ENCODE measurements at regions not wholly inside any gene's neighbourhood (a gene's known extent, or its start where the extent isn't known, plus 50 kb on each side); places are given as distances from the start of the nearest gene placed in this dataset.

- no peak for DNase-seq
Measured at GRCh38 chr16:5487728-5488127, 390.1 kb upstream of the EEF2KMT start.

GRCh38 chr16:5482256-5482655 lies 384.7 kb upstream of the EEF2KMT start:
- no peak for DNase-seq

GRCh38 chr16:5480431-5481195 lies 383.0 kb upstream of the EEF2KMT start:
- DNase-seq = no peak

- DNase-seq = no peak
Measured at GRCh38 chr16:5479926-5480325, 382.3 kb upstream of the EEF2KMT start.

GRCh38 chr16:5478036-5478435 lies 380.4 kb upstream of the EEF2KMT start:
- no peak for DNase-seq

- DNase-seq = no peak
Measured at GRCh38 chr16:5477251-5477650, 379.7 kb upstream of the EEF2KMT start.

- no peak for DNase-seq
Measured at GRCh38 chr16:5472552-5472951, 375.0 kb upstream of the EEF2KMT start.

- no peak for DNase-seq
Measured at GRCh38 chr16:5468488-5468887, 370.9 kb upstream of the EEF2KMT start.

GRCh38 chr16:5467552-5467951 lies 370.0 kb upstream of the EEF2KMT start:
- DNase-seq = no peak

- no peak for DNase-seq
Measured at GRCh38 chr16:5466551-5466950, 369.0 kb upstream of the EEF2KMT start.

GRCh38 chr16:5465714-5466113 lies 368.1 kb upstream of the EEF2KMT start:
- DNase-seq = no peak

- no peak for DNase-seq
Measured at GRCh38 chr16:5463820-5464219, 366.2 kb upstream of the EEF2KMT start.

- no peak for DNase-seq
Measured at GRCh38 chr16:5461574-5461973, 364.0 kb upstream of the EEF2KMT start.

GRCh38 chr16:5461141-5461540 lies 363.5 kb upstream of the EEF2KMT start:
- no peak for DNase-seq

- DNase-seq = no peak
Measured at GRCh38 chr16:5460701-5461100, 363.1 kb upstream of the EEF2KMT start.

GRCh38 chr16:5459863-5460262 lies 362.3 kb upstream of the EEF2KMT start:
- DNase-seq = no peak

GRCh38 chr16:5455110-5455509 lies 357.5 kb upstream of the EEF2KMT start:
- DNase-seq = no peak

GRCh38 chr16:5454349-5454748 lies 356.8 kb upstream of the EEF2KMT start:
- no peak for DNase-seq

- DNase-seq = no peak
Measured at GRCh38 chr16:5451641-5452040, 354.0 kb upstream of the EEF2KMT start.

GRCh38 chr16:5450409-5451104 lies 353.0 kb upstream of the EEF2KMT start:
- no peak for DNase-seq

GRCh38 chr16:5449901-5450300 lies 352.3 kb upstream of the EEF2KMT start:
- no peak for DNase-seq

GRCh38 chr16:5448798-5449197 lies 351.2 kb upstream of the EEF2KMT start:
- no peak for DNase-seq

- no peak for DNase-seq
Measured at GRCh38 chr16:5447734-5448133, 350.1 kb upstream of the EEF2KMT start.

GRCh38 chr16:5446623-5447240 lies 349.1 kb upstream of the EEF2KMT start:
- DNase-seq = no peak
